Stimulated activated CD4-positive, alpha-beta T cell treated with anti-CD3 and anti-CD28 coated beads, Interleukin-15, amount 100 ng/mL, for 24 hours (primary cell): ENCODE measurements at regions not wholly inside any gene's neighbourhood (a gene's known extent, or its start where the extent isn't known, plus 50 kb on each side); places are given as distances from the start of the nearest gene placed in this dataset.
"Not testable (repeated sequence)": the region's sequence is repeated elsewhere in the genome, so short reads cannot be mapped to it uniquely, and the experiment has no call there.

Experiments used
- DNase-seq: peaks from one replicate; pipeline ENCODE4 v3.0.0-alpha.2; 2020

DNA sequence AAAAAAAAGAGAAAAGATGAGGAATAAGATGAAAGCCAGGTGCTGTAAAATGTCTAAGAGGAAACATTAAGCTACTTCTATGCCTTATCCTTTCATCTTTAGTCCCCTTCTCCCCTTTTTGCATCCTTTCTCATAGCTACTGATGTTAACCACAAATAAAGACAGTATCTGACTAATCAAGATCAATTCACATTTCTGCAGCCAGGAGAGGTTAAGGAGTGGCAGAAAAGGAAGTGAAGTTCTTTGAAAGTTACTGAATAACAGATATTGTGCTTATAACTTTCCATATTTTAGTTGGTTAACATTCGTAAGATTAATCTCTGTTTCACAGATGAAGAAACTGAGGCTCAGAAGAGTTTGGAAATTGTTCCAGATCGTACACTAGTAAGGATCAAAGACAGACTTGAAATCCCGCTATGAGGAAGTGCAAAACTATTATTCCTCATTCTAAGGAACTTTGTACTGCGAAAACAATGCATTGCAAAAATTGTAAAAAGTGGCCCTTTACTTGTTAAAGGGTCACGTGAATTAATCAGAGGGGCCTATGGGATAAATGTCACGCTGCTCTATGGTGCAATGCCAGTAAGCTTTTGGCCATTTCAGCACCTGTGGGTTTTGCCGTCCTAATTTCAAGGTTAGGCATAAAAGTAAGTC is 117.7 kb upstream of the GRM7 start:
- DNase-seq: no peak

DNA sequence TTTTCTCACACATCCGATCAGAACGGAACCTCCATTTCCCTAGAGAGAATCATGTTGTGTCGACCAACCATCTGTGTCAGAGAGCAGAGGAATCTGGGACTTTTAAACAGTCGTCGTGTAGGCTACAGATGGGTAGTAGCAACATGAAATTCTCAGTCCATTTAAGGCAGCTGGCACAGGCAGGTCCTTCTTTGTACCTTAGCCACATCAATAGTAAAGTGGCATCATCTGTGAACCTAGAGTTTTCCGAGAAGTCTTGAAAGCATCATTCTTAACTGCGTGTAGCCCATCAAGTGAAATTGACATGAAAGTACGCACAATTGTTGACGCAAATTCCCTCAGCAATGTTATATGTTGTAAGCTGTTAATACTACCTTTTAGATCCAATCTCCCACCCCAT is 114.5 kb upstream of the GRM7 start:
- no peak for DNase-seq

DNA sequence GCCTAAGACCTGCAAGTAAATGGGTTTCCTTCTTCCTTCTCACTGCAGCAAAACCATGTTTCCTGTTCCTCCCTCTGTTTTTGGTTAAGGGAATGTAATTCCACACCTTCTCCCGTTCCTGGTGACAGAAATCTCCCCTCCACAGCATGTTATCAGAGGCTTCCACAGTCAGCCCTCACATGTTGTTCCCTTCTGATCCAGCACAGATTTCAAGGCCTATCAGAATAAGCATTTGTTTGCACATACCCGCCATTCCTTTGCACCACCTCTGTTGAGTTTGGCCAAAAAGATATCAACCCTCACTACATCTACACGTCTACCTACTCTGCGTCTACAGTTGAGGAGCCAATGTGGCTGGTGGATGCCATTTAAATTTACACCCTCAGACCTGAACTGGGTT is 113.9 kb upstream of the GRM7 start:
- DNase-seq: no peak

DNA sequence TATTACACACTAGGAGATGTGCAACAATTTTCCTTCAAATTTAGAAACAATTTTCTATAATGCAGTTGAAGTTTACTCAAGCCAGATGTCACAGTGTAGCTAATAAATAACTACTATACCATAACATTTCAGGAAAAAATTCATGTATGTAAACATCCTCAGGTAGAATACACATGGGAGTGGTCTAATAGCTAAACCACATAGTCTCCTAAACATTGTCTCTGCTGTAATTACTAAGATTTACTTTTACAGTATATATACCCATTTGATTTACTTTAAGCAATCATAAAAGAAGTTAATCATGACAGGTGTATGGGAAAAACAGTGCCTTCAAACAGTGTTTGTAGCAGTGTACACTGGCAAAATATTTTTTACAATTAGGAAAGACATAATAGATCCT is 110.1 kb upstream of the GRM7 start:
- DNase-seq: no peak

DNA sequence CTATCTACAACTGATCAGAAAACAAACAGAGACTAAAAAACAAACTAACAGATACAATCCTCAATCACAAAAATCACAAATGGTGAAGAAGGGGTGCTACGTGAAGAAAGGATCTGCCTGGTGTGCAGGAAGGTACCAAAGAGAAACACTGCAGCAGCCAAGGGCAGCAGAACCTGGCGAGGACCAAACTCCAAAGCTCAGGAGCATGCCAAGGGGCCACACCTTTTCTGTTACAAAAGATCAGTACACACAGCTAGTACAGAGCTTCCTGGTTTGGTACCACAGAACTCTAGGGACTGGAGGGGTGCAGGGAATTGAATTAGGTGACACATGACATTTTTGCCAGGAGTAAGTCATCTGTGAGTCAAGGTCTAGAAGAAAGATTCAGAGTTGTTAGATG is 107.4 kb upstream of the GRM7 start:
- DNase-seq: no peak

DNA sequence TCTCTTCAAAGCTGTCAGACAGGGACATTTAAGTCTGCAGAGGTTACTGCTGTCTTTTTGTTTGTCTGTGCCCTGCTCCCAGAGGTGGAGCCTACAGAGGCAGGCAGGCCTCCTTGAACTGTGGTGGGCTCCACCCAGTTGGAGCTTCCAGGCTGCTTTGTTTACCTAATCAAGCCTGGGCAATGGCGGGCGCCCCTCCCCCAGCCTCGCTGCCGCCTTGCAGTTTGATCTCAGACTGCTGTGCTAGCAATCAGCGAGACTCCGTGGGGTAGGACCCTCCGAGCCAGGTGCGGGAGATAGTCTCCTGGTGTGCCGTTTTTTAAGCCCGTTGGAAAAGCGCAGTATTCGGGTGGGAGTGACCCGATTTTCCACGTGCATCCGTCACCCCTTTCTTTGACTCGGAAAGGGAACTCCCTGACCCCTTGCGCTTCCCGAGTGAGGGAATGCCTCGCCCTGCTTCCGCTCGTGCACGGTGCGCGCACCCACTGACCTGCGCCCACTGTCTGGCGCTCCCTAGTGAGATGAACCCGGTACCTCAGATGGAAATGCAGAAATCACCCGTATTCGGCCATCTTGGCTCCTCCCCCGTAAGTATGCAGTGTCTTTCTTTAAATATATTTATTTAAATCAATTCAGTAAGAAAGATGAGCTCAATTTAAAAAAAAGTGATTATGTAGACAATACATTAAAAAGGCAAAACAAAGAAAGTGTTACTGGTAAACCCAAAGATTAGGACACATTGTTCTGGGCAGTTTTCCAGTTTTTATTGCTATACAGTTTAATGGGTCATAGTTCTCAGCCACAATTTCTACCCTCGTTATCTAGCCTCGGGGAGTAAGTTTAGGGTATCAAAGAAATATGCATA is 91.2 kb upstream of the GRM7 start:
- not testable (repeated sequence) for DNase-seq

DNA sequence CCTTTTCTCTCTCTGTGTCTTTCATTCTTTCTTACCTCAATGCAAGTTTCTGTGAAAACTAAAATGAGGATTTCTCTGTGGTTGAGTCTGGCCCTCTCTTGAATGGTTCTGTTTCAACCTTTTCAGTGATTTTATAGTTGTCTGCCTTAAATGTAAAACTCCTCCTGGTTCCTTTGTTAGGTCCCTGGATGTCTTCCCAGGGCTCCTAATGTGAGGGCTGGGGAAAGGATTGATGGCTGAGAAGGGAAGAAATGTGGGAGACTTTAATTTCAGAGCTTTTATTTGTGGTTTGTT is 90.6 kb upstream of the GRM7 start:
- no peak for DNase-seq

DNA sequence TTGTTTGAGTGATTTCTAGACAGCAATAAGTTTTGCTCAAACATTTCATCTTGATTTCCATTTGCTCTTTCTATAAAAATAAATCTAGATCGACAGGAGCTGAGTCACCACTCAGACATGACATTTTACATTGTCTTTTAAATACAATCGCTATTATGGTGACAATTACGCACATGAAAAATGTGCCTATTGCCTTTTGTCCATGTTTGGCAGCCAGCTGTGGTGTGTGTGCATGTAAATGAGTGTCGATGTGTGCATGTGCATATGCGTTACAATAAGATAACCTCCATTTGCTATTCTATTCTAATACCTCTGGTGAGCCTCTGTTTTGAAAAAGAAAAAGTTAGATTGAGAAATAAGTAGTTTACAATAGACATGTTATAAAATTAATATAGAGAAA is 89.7 kb upstream of the GRM7 start:
- DNase-seq: no peak

DNA sequence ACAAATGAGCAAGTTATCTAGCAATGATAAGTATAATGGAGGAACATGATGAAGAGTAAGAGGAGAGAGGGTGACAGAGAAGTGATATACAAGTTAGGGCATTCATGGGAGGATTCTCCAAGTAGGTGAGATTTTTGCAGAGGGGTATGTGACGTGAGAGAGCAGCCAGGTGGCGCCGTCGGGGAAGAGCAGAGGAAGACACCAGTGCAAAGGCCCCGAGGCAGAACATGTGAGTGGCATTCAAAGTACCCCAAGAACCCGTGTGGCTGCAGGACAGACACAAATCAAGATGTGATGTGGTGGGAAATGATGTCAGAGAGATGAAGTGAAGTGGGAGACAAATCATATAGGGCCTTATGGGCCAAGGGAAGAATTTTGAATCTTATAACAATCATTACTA is 81.8 kb upstream of the GRM7 start:
- no peak for DNase-seq

DNA sequence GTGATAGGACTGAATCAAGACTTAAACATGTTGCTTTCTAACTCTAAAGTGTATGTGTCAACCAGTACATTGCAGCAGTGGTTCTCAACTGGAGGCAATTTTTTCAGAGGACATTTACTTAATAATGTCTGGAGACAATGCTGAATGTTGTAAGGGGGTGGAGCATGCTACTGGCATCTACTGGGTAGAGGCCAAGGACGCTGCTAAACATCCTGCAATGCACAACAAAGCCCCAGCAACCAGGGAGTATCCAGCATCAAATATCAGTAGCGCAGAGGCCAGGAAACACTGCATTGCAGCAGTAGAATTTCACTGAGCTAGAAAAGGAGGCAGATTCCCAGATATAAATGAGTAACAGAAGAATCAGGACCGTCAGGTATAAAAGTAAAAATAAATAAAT is 79.8 kb upstream of the GRM7 start:
- no peak for DNase-seq

DNA sequence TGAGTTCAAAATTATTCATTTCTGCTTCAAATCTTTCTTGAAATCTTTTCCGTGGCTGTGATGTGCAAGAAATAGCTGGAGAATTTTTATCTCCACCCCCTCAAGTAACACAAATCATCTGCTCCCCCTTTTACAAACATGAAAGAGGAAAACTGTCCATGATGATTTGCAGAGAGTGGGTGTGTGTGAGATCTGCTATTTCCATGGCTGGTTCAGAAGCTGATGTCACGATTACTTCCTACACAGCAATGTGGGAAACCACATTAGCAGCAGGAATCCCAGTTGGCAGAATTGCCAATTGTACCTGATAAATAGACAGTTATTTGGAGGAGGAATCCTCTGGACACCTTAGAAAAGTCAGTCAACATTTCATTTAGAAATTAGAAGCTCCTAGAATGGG is 75.2 kb upstream of the GRM7 start:
- DNase-seq: no peak

DNA sequence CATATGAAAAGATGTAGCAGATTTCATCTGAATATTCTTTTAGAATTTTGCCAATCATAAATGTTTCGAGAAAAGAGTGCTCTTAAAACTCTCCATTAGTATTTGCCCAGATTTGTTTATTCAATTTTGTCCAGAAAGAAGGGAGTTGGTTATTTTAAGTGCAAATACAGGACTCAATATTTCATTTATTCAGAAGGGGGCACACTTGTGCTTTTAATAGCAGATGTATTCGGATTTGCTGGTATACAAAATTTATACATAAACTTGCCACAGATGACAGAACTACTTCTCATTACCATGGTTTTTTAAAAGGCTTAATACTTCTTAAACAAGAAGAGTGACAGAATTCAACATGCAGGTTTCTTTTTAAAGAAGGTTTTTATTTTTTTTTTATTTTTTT is 69.8 kb upstream of the GRM7 start:
- no peak for DNase-seq

DNA sequence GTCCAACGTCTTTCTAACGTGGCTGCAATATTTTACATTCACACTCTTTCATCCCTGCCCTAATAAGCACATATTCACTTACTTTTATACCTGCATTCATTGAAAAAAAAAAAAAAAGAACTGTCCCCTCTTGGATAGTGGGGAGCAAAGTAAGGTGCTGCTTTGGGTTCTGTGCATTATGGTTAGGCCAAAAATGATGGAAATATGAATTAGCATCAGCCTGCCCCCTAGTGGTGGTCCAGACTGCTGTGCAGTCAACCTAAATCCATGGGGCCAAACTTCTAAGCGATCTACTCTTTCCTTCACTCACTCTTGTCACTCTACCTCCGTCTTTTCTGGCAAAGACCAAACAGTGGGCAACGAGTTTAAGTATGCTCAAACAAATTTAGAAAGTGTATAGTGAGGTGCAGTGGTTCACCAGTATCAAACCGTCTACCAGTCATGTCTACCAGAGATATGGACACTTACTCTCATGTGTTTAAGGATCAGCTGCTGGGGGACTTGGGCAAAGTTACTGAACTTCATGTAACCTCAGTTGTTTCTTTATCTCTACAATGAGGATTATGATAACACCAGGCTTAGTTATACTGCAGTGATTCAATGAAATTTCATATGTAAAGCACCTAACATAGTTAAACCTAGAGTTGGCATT is 61.5 kb upstream of the GRM7 start:
- peak; percentile 56 for DNase-seq

DNA sequence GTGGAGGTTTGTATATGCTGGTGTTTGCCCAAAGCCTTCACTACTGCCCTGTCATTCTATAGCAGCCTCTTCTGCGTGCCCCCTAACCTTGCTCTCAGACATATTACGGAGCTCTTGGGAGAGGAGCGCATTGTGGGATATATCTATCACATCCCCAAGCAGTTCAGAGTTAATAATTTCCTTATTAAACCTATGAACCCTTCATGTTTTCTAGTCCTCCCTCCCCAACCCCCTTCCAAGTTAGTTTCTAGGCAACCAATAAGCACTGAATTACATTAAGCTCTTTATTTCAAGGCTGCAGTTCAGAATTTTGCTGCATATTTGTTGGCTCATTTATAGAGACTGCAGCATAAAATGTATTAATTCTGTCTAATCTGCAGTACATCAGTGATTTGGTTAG is 57.3 kb upstream of the GRM7 start:
- DNase-seq: no peak

DNA sequence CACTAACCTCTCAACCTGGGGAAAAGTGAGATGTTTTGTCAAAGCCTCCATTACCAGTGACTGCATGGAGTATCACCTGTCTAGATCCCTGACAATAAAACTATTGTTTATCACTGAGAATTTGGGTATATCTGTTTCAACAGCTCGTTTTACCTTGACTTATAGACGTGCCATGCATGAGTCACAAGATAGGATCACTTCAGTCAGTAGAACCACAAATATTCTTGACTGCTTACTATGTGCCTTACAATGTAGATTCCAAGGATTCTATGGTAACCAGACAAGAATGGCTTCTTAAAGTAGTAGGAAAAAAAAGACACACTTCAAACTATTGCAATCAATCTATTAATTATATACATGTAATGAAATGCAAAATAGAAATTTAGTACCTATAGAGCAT is 55.7 kb upstream of the GRM7 start:
- no peak for DNase-seq

DNA sequence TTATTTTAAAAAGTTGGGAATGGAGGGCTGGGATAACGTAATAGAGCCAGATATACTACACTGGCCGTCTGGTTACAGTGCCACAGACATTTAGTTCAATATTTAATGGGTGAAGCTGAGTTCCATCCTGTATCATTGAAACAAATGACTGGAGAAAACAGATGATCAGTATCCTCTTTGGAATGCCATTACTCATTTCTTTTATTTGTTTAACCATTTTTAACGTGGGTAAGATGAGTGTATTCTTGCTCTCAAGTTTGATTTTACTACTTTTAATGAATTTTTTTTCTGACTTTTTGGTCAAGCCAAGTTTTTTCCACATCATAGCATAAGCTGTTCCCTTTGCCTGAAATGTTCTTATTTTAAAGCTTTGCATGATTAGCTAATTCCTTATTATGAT is 53.9 kb upstream of the GRM7 start:
- DNase-seq: no peak

DNA sequence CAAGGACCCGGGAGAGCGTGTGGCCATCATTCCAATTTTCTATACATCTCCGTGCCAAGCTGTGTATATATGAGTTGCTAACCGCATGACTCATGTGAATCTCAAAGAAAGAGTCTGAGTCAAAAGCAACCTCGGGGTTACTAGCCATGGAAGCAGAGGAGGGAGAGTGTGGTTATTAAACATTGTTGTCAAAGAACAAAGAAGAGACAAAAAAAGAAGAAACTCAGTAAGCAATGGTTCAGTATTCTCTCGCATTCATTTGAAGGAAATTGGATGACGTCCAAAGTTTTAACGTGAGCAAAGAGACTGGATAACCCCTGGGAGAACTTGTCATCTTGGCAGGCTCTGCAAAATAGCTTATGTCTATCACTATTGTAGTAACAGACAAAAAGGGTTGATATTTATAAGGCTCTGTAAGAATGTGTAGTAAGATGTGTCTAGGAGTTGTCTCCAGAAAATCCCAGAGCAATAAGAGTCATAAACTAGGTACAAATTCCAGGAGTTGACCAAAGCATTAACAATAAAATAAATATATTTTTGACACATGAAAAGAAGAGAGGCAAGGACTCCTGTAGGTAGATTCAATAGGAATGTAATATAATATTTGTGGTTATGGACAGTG is 52.8 kb upstream of the GRM7 start:
- DNase-seq: no peak

DNA sequence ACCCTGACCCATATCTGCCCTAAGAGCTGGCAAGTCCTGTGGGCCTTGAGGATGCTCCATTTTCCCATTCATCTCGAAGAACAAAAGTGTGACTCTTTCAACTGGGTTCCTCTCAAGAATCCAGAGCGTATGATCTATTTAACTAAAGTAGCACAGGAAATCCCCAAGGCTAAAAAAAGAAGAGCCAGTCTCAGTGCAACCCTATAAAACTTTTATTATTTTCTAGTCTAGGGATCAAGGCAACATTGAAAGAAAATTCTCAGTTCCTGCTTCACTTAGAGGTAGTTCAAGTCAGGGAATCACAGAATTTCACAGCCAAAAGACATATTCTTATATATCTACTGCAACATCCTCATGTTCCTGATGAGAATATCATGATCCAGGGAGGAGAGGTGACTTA is 51.6 kb upstream of the GRM7 start:
- no peak for DNase-seq
